Gastrocnemius medialis (tissue), 4 donors: ENCODE measurements at regions not wholly inside any gene's neighbourhood (a gene's known extent, or its start where the extent isn't known, plus 50 kb on each side); places are given as distances from the start of the nearest gene placed in this dataset.

ENCODE experiments used
- ATAC-seq, 2 donors: fragments of 150-250 bp; one replicate each; pipeline ENCODE4 v1.9.1; 2016
- DNase-seq, 2 donors: peaks; one replicate each; pipeline ENCODE4 v3.0.0-alpha.2; 2019
- H3K27ac ChIP-seq, 4 donors: fragments of 200-600 bp; sonication (generic); 1 replicate in 1 of 4; 2 replicates in 3 of 4; pipeline ENCODE4 v1.5.1; 2016 to 2018; ENCODE audit warnings: mild to moderate bottlenecking in 2 of 4, moderate library complexity in 1 of 4
- H3K27me3 ChIP-seq, 3 donors: fragments of 200-600 bp; sonication (generic) in 2 of 3; 1 replicate in 1 of 3; 2 replicates in 2 of 3; pipeline versions ENCODE4 v1.5.1 to v1.6.0; 2016 to 2019; ENCODE audit warnings: mild to moderate bottlenecking in 1 of 3, moderate library complexity in 1 of 3
- H3K36me3 ChIP-seq, 2 donors: fragments of 200-600 bp; sonication (generic) in 1 of 2; one replicate each; pipeline ENCODE4 v1.5.1; 2017 to 2018
- H3K4me1 ChIP-seq, 2 donors: fragments of 200-600 bp; sonication (generic) in 1 of 2; one replicate each; pipeline ENCODE4 v1.5.1; 2016 to 2017; ENCODE audit warnings: mild to moderate bottlenecking in 2 of 2
- H3K4me3 ChIP-seq, 4 donors: fragments of 200-600 bp; sonication (generic) in 3 of 4; 1 replicate in 1 of 4; 2 replicates in 3 of 4; pipeline ENCODE4 v1.5.1; 2016 to 2019; ENCODE audit warnings: mild to moderate bottlenecking in 2 of 4
- H3K9me3 ChIP-seq, 3 donors: fragments of 200-600 bp; sonication (generic) in 2 of 3; 1 replicate in 1 of 3; 2 replicates in 2 of 3; pipeline ENCODE4 v1.5.1; 2016 to 2019
- CTCF ChIP-seq, 5 experiments: fragments of 450-650 bp in 3 of 5; fragments of 200-600 bp in 2 of 5; sonication (generic) in 2 of 5; IDR thresholded peaks in 4 of 5; conservative IDR thresholded peaks in 1 of 5; 1 replicate in 4 of 5; 2 replicates in 1 of 5; pipeline ENCODE4 v1.5.1; 2016 to 2019; ENCODE audit warnings: antibody characterized with exemption in 5 of 5, mild to moderate bottlenecking in 3 of 5, moderate library complexity in 3 of 5
- POLR2A ChIP-seq, 2 donors: fragments of 450-650 bp; IDR thresholded peaks; one replicate each; pipeline ENCODE4 v1.6.1; 2017; ENCODE audit warnings: antibody characterized with exemption in 2 of 2, mild to moderate bottlenecking in 2 of 2, moderate library complexity in 2 of 2
- in situ Hi-C, 4 donors: fragments of 200-750 bp; cut with MboI; loops; one replicate each; pipeline versions ENCODE4 v1.15.0 to v1.8.0; 2017; ENCODE audit warnings: low sequenced_read_pairs in 4 of 4
- intact Hi-C: fragments of 100-400 bp; cut with DNase I; formaldehyde crosslinking; loops from one replicate; pipeline ENCODE4 v1.15.1; 2023; ENCODE audit warnings: low total_unique reads

DNA sequence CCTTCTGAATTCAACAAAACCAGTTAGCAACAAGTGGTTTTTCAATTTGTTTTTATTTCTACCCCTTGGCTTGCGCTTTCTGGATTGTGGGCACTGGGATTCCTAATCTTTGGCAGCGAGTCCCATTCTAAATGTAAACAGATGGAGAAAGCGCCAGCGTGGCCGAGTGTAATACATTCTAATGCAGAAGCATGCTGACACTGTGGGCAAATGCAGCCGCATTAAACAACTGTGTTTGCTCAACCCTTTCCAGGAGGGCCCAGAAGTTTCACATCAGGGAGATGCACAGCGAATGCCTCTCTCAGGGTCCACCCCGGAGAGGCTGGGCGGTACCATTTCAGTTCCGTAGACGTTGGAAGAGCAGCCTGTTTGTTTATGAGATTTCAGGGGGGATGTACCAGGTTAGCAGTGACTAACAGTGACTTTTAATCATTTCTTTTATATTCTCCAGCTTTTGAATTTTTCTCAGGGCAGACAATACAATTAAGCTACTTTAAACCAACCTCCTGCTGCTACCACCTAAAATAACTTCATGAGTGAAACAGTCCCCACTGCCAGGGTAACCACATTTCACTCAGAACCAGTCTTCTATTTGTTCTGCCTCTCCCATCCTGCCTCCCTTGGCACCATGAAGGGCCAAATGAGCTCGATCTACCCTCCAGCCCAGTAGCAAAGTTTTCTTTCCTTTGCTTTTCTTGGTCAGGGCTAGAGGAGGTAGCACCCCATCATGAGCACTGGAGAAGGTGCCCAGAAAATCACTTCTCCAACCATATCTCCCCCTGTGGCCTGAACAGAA lies 164.2 kb upstream of the ITGB1 start:
- no peak for DNase-seq
- H3K27ac ChIP-seq: no peak overlapping the region
- no peaks in the 10 kb centered on the region for H3K4me1 ChIP-seq
- no peaks in the 10 kb centered on the region for H3K27me3 ChIP-seq
- in situ Hi-C loops: no loop called here
- H3K9me3 ChIP-seq: no peaks in the 10 kb centered on the region
- TF ChIP-seq CTCF (IDR thresholded peaks at IDR 0.05 in 4 of 5, conservative IDR thresholded peaks at IDR 0.05 in 1 of 5) (no peak), POLR2A (IDR thresholded peaks at IDR 0.05) (no peak)
- H3K36me3 ChIP-seq: no peaks in the 10 kb centered on the region
- no peak overlapping the region for H3K4me3 ChIP-seq
- intact Hi-C loops: no loop called here
- ATAC-seq: no peak

DNA sequence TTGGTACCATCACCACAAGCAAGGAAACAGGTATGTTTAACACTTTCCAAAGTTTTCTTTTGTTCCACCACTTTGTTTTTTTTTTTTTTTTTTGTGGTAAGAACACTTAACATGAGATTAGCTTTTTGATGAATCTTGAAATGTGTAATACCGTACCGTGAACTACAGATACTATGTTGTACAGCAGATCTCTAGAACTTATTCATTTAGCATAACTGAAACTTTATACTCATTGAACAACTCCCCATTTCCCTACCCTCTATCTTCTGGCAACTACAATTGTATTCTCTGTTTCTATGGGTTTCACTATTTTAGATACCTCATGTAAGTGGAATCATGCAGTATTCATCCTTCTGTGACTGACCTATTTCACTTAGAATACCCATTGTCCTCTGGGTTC lies 162.7 kb upstream of the ITGB1 start:
- H3K4me1 ChIP-seq: no peaks in the 10 kb centered on the region
- H3K27me3 ChIP-seq: no peaks in the 10 kb centered on the region
- ATAC-seq (no peak), DNase-seq (no peak)
- intact Hi-C loops (no loop called here), in situ Hi-C loops (no loop called here)
- TF ChIP-seq POLR2A (IDR thresholded peaks at IDR 0.05): no peak
- TF ChIP-seq CTCF (IDR thresholded peaks at IDR 0.05 in 4 of 5, conservative IDR thresholded peaks at IDR 0.05 in 1 of 5): no peak
- H3K36me3 ChIP-seq: no peaks in the 10 kb centered on the region
- H3K9me3 ChIP-seq: no peaks in the 10 kb centered on the region
- no peak overlapping the region for H3K4me3 ChIP-seq
- H3K27ac ChIP-seq: no peak overlapping the region

DNA sequence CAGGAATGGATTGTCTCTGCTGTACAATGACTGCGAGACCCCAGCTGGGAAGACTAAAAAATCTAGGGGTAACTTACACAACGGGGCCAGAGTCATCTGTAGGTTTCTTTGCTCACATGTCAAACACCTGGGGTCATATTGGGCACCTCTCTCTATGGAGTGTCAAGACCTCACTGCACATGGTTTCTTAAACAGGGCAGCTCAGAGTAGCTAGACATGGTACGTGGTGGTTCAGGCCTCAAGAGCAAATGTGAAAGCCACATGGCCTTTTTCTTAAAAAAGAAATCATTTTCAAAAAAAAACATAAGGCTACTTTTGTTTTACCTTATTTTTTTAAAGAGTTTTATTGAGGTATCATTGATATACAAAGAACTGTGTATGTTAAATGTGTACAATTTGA lies 162.2 kb upstream of the ITGB1 start:
- in situ Hi-C loops (no loop called here), intact Hi-C loops (no loop called here)
- no peaks in the 10 kb centered on the region for H3K4me1 ChIP-seq
- no peaks in the 10 kb centered on the region for H3K36me3 ChIP-seq
- H3K9me3 ChIP-seq: no peaks in the 10 kb centered on the region
- no peak for ATAC-seq
- DNase-seq: no peak
- TF ChIP-seq POLR2A (IDR thresholded peaks at IDR 0.05): no peak
- no peak for TF ChIP-seq CTCF (IDR thresholded peaks at IDR 0.05 in 4 of 5, conservative IDR thresholded peaks at IDR 0.05 in 1 of 5)
- H3K4me3 ChIP-seq: no peak overlapping the region
- H3K27ac ChIP-seq: no peak overlapping the region
- no peaks in the 10 kb centered on the region for H3K27me3 ChIP-seq

GRCh38 chr10:33117816-33118215 lies 159.8 kb upstream of the ITGB1 start:
- H3K36me3 ChIP-seq: no peaks in the 10 kb centered on the region
- no peaks in the 10 kb centered on the region for H3K27me3 ChIP-seq
- in situ Hi-C loops (no loop called here), intact Hi-C loops (no loop called here)
- H3K4me1 ChIP-seq: no peaks in the 10 kb centered on the region
- ATAC-seq (no peak), DNase-seq (no peak)
- TF ChIP-seq POLR2A (IDR thresholded peaks at IDR 0.05): no peak
- no peak for TF ChIP-seq CTCF (IDR thresholded peaks at IDR 0.05 in 4 of 5, conservative IDR thresholded peaks at IDR 0.05 in 1 of 5)
- H3K9me3 ChIP-seq: no peaks in the 10 kb centered on the region
- H3K27ac ChIP-seq: no peak overlapping the region
- H3K4me3 ChIP-seq: no peak overlapping the region

- H3K36me3 ChIP-seq: no peaks in the 10 kb centered on the region
- intact Hi-C loops: no loop called here
- no peak overlapping the region for H3K4me3 ChIP-seq
- no peaks in the 10 kb centered on the region for H3K4me1 ChIP-seq
- H3K9me3 ChIP-seq: no peaks in the 10 kb centered on the region
- TF ChIP-seq POLR2A (IDR thresholded peaks at IDR 0.05): no peak
- no peak for TF ChIP-seq CTCF (IDR thresholded peaks at IDR 0.05 in 4 of 5, conservative IDR thresholded peaks at IDR 0.05 in 1 of 5)
- ATAC-seq (no peak), DNase-seq (no peak)
- H3K27ac ChIP-seq: no peak overlapping the region
- H3K27me3 ChIP-seq: no peaks in the 10 kb centered on the region
- in situ Hi-C loops: no loop called here
Observed at GRCh38 chr10:33117230-33117629, 159.2 kb upstream of the ITGB1 start.
